HEK293T (cell line): ENCODE measurements at regions not wholly inside any gene's neighbourhood (a gene's known extent, or its start where the extent isn't known, plus 50 kb on each side); places are given as distances from the start of the nearest gene placed in this dataset.

Source experiments
- ARNT ChIP-seq: fragments of 450-650 bp; IDR thresholded peaks from 2 replicates; pipeline ENCODE4 v1.6.1; 2017; ENCODE audit warnings: mild to moderate bottlenecking
- BHLHE40 ChIP-seq: fragments of 450-650 bp; IDR thresholded peaks from 2 replicates; pipeline ENCODE4 v1.6.1; 2016; ENCODE audit warnings: mild to moderate bottlenecking, moderate library complexity, borderline replicate concordance
- CTBP1 ChIP-seq: fragments of 450-650 bp; IDR thresholded peaks from 2 replicates; pipeline ENCODE4 v1.6.1; 2016; ENCODE audit warnings: borderline replicate concordance
- ELF4 ChIP-seq: fragments of 450-650 bp; IDR thresholded peaks from 2 replicates; pipeline ENCODE4 v1.6.1; 2017; ENCODE audit warnings: antibody characterized with exemption
- FOXA1 ChIP-seq: fragments of 450-650 bp; IDR thresholded peaks from 2 replicates; pipeline ENCODE4 v1.6.1; 2016; ENCODE audit warnings: mild to moderate bottlenecking
- FOXK2 ChIP-seq: fragments of 450-650 bp; IDR thresholded peaks from 2 replicates; pipeline ENCODE4 v1.6.1; 2016; ENCODE audit warnings: mild to moderate bottlenecking
- FOXM1 ChIP-seq: fragments of 450-650 bp; IDR thresholded peaks from 2 replicates; pipeline ENCODE4 v1.6.1; 2017; ENCODE audit warnings: mild to moderate bottlenecking, borderline replicate concordance
- HDGF ChIP-seq: fragments of 450-650 bp; IDR thresholded peaks from 2 replicates; pipeline ENCODE4 v1.6.1; 2017; ENCODE audit warnings: antibody characterized with exemption, borderline replicate concordance
- NFRKB ChIP-seq: fragments of 450-650 bp; IDR thresholded peaks from 2 replicates; pipeline ENCODE4 v1.6.1; 2016; ENCODE audit warnings: mild to moderate bottlenecking, moderate library complexity
- SP1 ChIP-seq: fragments of 450-650 bp; IDR thresholded peaks from 2 replicates; pipeline ENCODE4 v1.6.1; 2017
- SUZ12 ChIP-seq: fragments of 450-650 bp; IDR thresholded peaks from 2 replicates; pipeline ENCODE4 v1.6.1; 2016; ENCODE audit warnings: mild to moderate bottlenecking
- TARDBP ChIP-seq: fragments of 450-650 bp; IDR thresholded peaks from 2 replicates; pipeline ENCODE4 v1.6.1; 2016

GRCh38 chr6:22231616-22232015, 65.2 kb downstream of the PRL start:
- TF ChIP-seq ARNT (no peak), TARDBP (no peak), FOXM1 (no peak), CTBP1 (no peak), FOXK2 (no peak), NFRKB (no peak), SUZ12 (no peak), BHLHE40 (no peak), SP1 (no peak), ELF4 (no peak), FOXA1 (no peak), HDGF (no peak)
